ENCODE measurements at regions not wholly inside any gene's neighbourhood (a gene's known extent, or its start where the extent isn't known, plus 50 kb on each side); places are given as distances from the start of the nearest gene placed in this dataset.

- TF ChIP-seq EZH2 (IDR thresholded peaks at IDR 0.05; ENCODE audit: insufficient read depth, poor library complexity, severe bottlenecking) (no peak), EZH2phosphoT487 (IDR thresholded peaks at IDR 0.05; ENCODE audit: insufficient read depth, low read depth) (no peak)
Observed at GRCh38 chr6:81228912-81229555, 523.4 kb downstream of the TENT5A start.

Data from GM23248 (cell line).